ENCODE measurements at regions not wholly inside any gene's neighbourhood (a gene's known extent, or its start where the extent isn't known, plus 50 kb on each side); places are given as distances from the start of the nearest gene placed in this dataset.

GRCh38 chr20:23257106-23257761 is 93.4 kb upstream of the NXT1 start:
- TF ChIP-seq CTCF (IDR thresholded peaks at IDR 0.05), result no peak
- no peak for TF ChIP-seq POLR2A (IDR thresholded peaks at IDR 0.05)

Data from heart left ventricle (tissue), 13 donors.